Activated CD4-positive, alpha-beta T cell treated with anti-CD3 and anti-CD28 coated beads, Interleukin-2, amount 10 ng/mL, durations not matched to agents 7 days and 5 days (primary cell): ENCODE measurements at regions not wholly inside any gene's neighbourhood (a gene's known extent, or its start where the extent isn't known, plus 50 kb on each side); places are given as distances from the start of the nearest gene placed in this dataset.

ENCODE experiments used
- CTCF ChIA-PET: fragments of 350-600 bp; sonication (Branson Sonifier 250); formaldehyde crosslinking; loops from one replicate; lab custom pipeline; 2021; ENCODE audit warnings: antibody characterized with exemption; lab: Charles Lee
- POLR2A ChIA-PET: fragments of 350-600 bp; sonication (Branson Sonifier 250); formaldehyde crosslinking; loops from one replicate; lab custom pipeline; 2021; ENCODE audit warnings: antibody characterized with exemption; lab: Charles Lee
- DNase-seq: peaks from one replicate; pipeline ENCODE4 v3.0.0-alpha.2; 2020
- H3K27ac Mint-ChIP-seq: one replicate; pipeline ENCODE4 v1.8.0; 2021; ENCODE audit warnings: mild to moderate bottlenecking, moderate library complexity, mixed read lengths
- H3K27me3 Mint-ChIP-seq: one replicate; pipeline ENCODE4 v1.8.0; 2021; ENCODE audit warnings: mixed read lengths
- H3K36me3 Mint-ChIP-seq: one replicate; pipeline ENCODE4 v1.8.0; 2021; ENCODE audit warnings: low read depth, mixed read lengths
- H3K4me1 Mint-ChIP-seq: one replicate; pipeline ENCODE4 v1.8.0; 2021; ENCODE audit warnings: mixed read lengths
- H3K4me3 Mint-ChIP-seq: one replicate; pipeline ENCODE4 v1.8.0; 2021; ENCODE audit warnings: mild to moderate bottlenecking, moderate library complexity, mixed read lengths
- H3K9me3 Mint-ChIP-seq: one replicate; pipeline ENCODE4 v1.8.0; 2021; ENCODE audit warnings: mixed read lengths

- Mint-ChIP-seq H3K27ac (no peak overlapping the region), H3K4me3 (no peak overlapping the region), H3K36me3 (no peaks in the 10 kb centered on the region), H3K4me1 (no peaks in the 10 kb centered on the region), H3K27me3 (no peaks in the 10 kb centered on the region), H3K9me3 (no peaks in the 10 kb centered on the region)
- ChIA-PET POLR2A (no interaction called here), CTCF (no interaction called here)
- DNase-seq = peak; percentile 56
Observed at GRCh38 chr3:124217542-124217941, 225.6 kb upstream of the ROPN1 start.

GRCh38 chr3:124221422-124221821, 229.5 kb upstream of the ROPN1 start:
- H3K27me3 Mint-ChIP-seq = no peaks in the 10 kb centered on the region
- CTCF ChIA-PET = no interaction called here
- H3K9me3 Mint-ChIP-seq = no peaks in the 10 kb centered on the region

GRCh38 chr3:124223853-124224252, 231.9 kb upstream of the ROPN1 start:
- H3K9me3 Mint-ChIP-seq = no peaks in the 10 kb centered on the region
- no peaks in the 10 kb centered on the region for H3K27me3 Mint-ChIP-seq
- POLR2A ChIA-PET = no interaction called here
- H3K4me1 Mint-ChIP-seq = no peaks in the 10 kb centered on the region
- no peak for DNase-seq
- CTCF ChIA-PET = interaction anchor here (0.7 kb wide), 1 partner anchor 811 kb away, joined by 3 read pairs; no protein-coding TSS in a partner anchor
- H3K27ac Mint-ChIP-seq = no peak overlapping the region
- H3K4me3 Mint-ChIP-seq = no peak overlapping the region
- no peaks in the 10 kb centered on the region for H3K36me3 Mint-ChIP-seq

More at GRCh38 chr3:124221422-124221821, 229.5 kb upstream of the ROPN1 start:
- Mint-ChIP-seq H3K4me3 (no peak overlapping the region), H3K27ac (no peak overlapping the region), H3K4me1 (no peaks in the 10 kb centered on the region), H3K36me3 (no peaks in the 10 kb centered on the region)
- no peak for DNase-seq
- POLR2A ChIA-PET = no interaction called here

GRCh38 chr3:124227150-124227630, 235.3 kb upstream of the ROPN1 start:
- H3K27ac Mint-ChIP-seq = no peak overlapping the region
- no peak for DNase-seq
- H3K4me3 Mint-ChIP-seq = no peak overlapping the region
- ChIA-PET POLR2A (no interaction called here), CTCF (no interaction called here)
- no peaks in the 10 kb centered on the region for H3K4me1 Mint-ChIP-seq
- no peaks in the 10 kb centered on the region for H3K36me3 Mint-ChIP-seq
- no peaks in the 10 kb centered on the region for H3K9me3 Mint-ChIP-seq
- peaks cover 1% of the 10 kb centered on the region for H3K27me3 Mint-ChIP-seq

- Mint-ChIP-seq H3K4me3 (no peak overlapping the region), H3K27ac (no peak overlapping the region), H3K4me1 (no peaks in the 10 kb centered on the region), H3K36me3 (no peaks in the 10 kb centered on the region), H3K9me3 (no peaks in the 10 kb centered on the region), H3K27me3 (peaks cover 1% of the 10 kb centered on the region)
- CTCF ChIA-PET = no interaction called here
- DNase-seq = no peak
- POLR2A ChIA-PET = no interaction called here
Observed at GRCh38 chr3:124229420-124229819, 237.5 kb upstream of the ROPN1 start.

GRCh38 chr3:124229836-124230235, 237.9 kb upstream of the ROPN1 start:
- POLR2A ChIA-PET = no interaction called here
- Mint-ChIP-seq H3K27me3 (peaks cover 1% of the 10 kb centered on the region), H3K36me3 (no peaks in the 10 kb centered on the region), H3K9me3 (no peaks in the 10 kb centered on the region), H3K4me1 (no peaks in the 10 kb centered on the region), H3K27ac (no peak overlapping the region), H3K4me3 (no peak overlapping the region)
- CTCF ChIA-PET = no interaction called here
- DNase-seq = no peak

- H3K27ac Mint-ChIP-seq = no peak overlapping the region
- no peak overlapping the region for H3K4me3 Mint-ChIP-seq
- DNase-seq = no peak
- peaks cover 1% of the 10 kb centered on the region for H3K27me3 Mint-ChIP-seq
- H3K9me3 Mint-ChIP-seq = no peaks in the 10 kb centered on the region
- POLR2A ChIA-PET = no interaction called here
- no peaks in the 10 kb centered on the region for H3K36me3 Mint-ChIP-seq
- CTCF ChIA-PET = no interaction called here
- H3K4me1 Mint-ChIP-seq = no peaks in the 10 kb centered on the region
Observed at GRCh38 chr3:124230432-124230831, 238.5 kb upstream of the ROPN1 start.

- peaks cover 1% of the 10 kb centered on the region for H3K27me3 Mint-ChIP-seq
- no peak for DNase-seq
- no peak overlapping the region for H3K4me3 Mint-ChIP-seq
- ChIA-PET POLR2A (no interaction called here), CTCF (no interaction called here)
- no peaks in the 10 kb centered on the region for H3K36me3 Mint-ChIP-seq
- no peak overlapping the region for H3K27ac Mint-ChIP-seq
- no peaks in the 10 kb centered on the region for H3K4me1 Mint-ChIP-seq
- H3K9me3 Mint-ChIP-seq = no peaks in the 10 kb centered on the region
Observed at GRCh38 chr3:124230998-124231397, 239.1 kb upstream of the ROPN1 start.

GRCh38 chr3:124234852-124235252, 242.9 kb upstream of the ROPN1 start:
- Mint-ChIP-seq H3K4me3 (no peak overlapping the region), H3K36me3 (no peaks in the 10 kb centered on the region), H3K4me1 (no peaks in the 10 kb centered on the region), H3K27ac (no peak overlapping the region), H3K27me3 (peaks cover 1% of the 10 kb centered on the region), H3K9me3 (no peaks in the 10 kb centered on the region)
- ChIA-PET POLR2A (no interaction called here), CTCF (no interaction called here)
- DNase-seq = no peak

- ChIA-PET CTCF (no interaction called here), POLR2A (no interaction called here)
- Mint-ChIP-seq H3K27ac (no peak overlapping the region), H3K4me3 (no peak overlapping the region), H3K4me1 (no peaks in the 10 kb centered on the region), H3K36me3 (no peaks in the 10 kb centered on the region), H3K27me3 (peaks cover 1% of the 10 kb centered on the region), H3K9me3 (no peaks in the 10 kb centered on the region)
- DNase-seq = no peak
Observed at GRCh38 chr3:124235446-124235845, 243.5 kb upstream of the ROPN1 start.

- no peak for DNase-seq
- H3K4me3 Mint-ChIP-seq = no peak overlapping the region
- no peaks in the 10 kb centered on the region for H3K9me3 Mint-ChIP-seq
Observed at GRCh38 chr3:124243177-124243859, 251.4 kb upstream of the ROPN1 start.

GRCh38 chr3:124246376-124246775, 254.5 kb upstream of the ROPN1 start:
- H3K4me1 Mint-ChIP-seq = no peaks in the 10 kb centered on the region
- no peaks in the 10 kb centered on the region for H3K36me3 Mint-ChIP-seq
- no peak for DNase-seq

More at GRCh38 chr3:124243177-124243859, 251.4 kb upstream of the ROPN1 start:
- ChIA-PET CTCF (no interaction called here), POLR2A (no interaction called here)
- no peak overlapping the region for H3K27ac Mint-ChIP-seq
- peaks cover 5% of the 10 kb centered on the region for H3K27me3 Mint-ChIP-seq
- H3K36me3 Mint-ChIP-seq = no peaks in the 10 kb centered on the region
- H3K4me1 Mint-ChIP-seq = no peaks in the 10 kb centered on the region

GRCh38 chr3:124246949-124247348, 255.0 kb upstream of the ROPN1 start:
- H3K27ac Mint-ChIP-seq = no peak overlapping the region
- H3K4me3 Mint-ChIP-seq = no peak overlapping the region
- H3K9me3 Mint-ChIP-seq = no peaks in the 10 kb centered on the region
- no peaks in the 10 kb centered on the region for H3K4me1 Mint-ChIP-seq
- no peak for DNase-seq
- H3K27me3 Mint-ChIP-seq = peaks cover 14% of the 10 kb centered on the region
- CTCF ChIA-PET = no interaction called here
- POLR2A ChIA-PET = no interaction called here
- H3K36me3 Mint-ChIP-seq = no peaks in the 10 kb centered on the region

More at GRCh38 chr3:124246376-124246775, 254.5 kb upstream of the ROPN1 start:
- H3K27me3 Mint-ChIP-seq = peaks cover 15% of the 10 kb centered on the region
- ChIA-PET POLR2A (no interaction called here), CTCF (no interaction called here)
- H3K4me3 Mint-ChIP-seq = no peak overlapping the region
- H3K9me3 Mint-ChIP-seq = no peaks in the 10 kb centered on the region
- H3K27ac Mint-ChIP-seq = no peak overlapping the region
